Naive thymus-derived CD4-positive, alpha-beta T cell (primary cell): ENCODE measurements at regions not wholly inside any gene's neighbourhood (a gene's known extent, or its start where the extent isn't known, plus 50 kb on each side); places are given as distances from the start of the nearest gene placed in this dataset.
A peak's percentile ranks its signal among the peaks of the same experiment; 100 is the strongest.

Source experiments
- ATAC-seq: fragments of 150-1000 bp; cut with Tn5 transposase; 2 replicates; pipeline ENCODE4 v1.10.0; 2021; ENCODE audit warnings: mild to moderate bottlenecking, moderate library complexity
- CTCF ChIA-PET: fragments of 350-600 bp; sonication (Branson Sonifier 250); formaldehyde crosslinking; loops from one replicate; lab custom pipeline; 2021; ENCODE audit warnings: antibody characterized with exemption; lab: Charles Lee
- POLR2A ChIA-PET: fragments of 350-600 bp; sonication (Branson Sonifier 250); formaldehyde crosslinking; loops from one replicate; lab custom pipeline; 2021; ENCODE audit warnings: antibody characterized with exemption, inconsistent platforms; lab: Charles Lee
- DNase-seq, 9 donors: peaks; one replicate each; pipeline versions ENCODE4 v3.0.0 to v3.0.0-alpha.2; 2020 to 2022; ENCODE audit warnings: mixed read lengths in 1 of 9
- H3K27ac ChIP-seq: one replicate; pipeline ENCODE4 v1.7.0; 2013; ENCODE audit warnings: mild to moderate bottlenecking, low read depth, low read length, moderate library complexity
- H3K27me3 ChIP-seq, 2 donors: one replicate each; pipeline ENCODE4 v1.7.0; 2013; ENCODE audit warnings: low read length in 2 of 2, mild to moderate bottlenecking in 2 of 2, moderate library complexity in 2 of 2; ENCODE audit not compliant: control insufficient read depth in 2 of 2, insufficient read depth in 2 of 2
- H3K36me3 ChIP-seq, 3 experiments: 1 replicate in 2 of 3; 2 replicates in 1 of 3; pipeline ENCODE4 v1.7.0; 2013; ENCODE audit warnings: low read length in 3 of 3, mild to moderate bottlenecking in 3 of 3, moderate library complexity in 1 of 3; ENCODE audit not compliant: insufficient read depth in 3 of 3, control insufficient read depth in 2 of 3
- H3K4me1 ChIP-seq, 2 donors: one replicate each; pipeline ENCODE4 v1.7.0; 2013; ENCODE audit warnings: low read length in 2 of 2, mild to moderate bottlenecking in 2 of 2, moderate library complexity in 1 of 2; ENCODE audit not compliant: control insufficient read depth in 2 of 2, insufficient read depth in 2 of 2
- H3K4me3 ChIP-seq: 2 replicates; pipeline ENCODE4 v1.7.0; 2013; ENCODE audit warnings: mild to moderate bottlenecking, low read length
- H3K9me3 ChIP-seq, 3 experiments: 1 replicate in 2 of 3; 2 replicates in 1 of 3; pipeline ENCODE4 v1.7.0; 2013; ENCODE audit warnings: low read length in 3 of 3; ENCODE audit not compliant: control insufficient read depth in 2 of 3
- H3K27ac Mint-ChIP-seq, 9 donors: one replicate each; pipeline ENCODE4 v1.8.0; 2020 to 2022; ENCODE audit warnings: mixed read lengths in 9 of 9, mild to moderate bottlenecking in 8 of 9, moderate library complexity in 5 of 9, inconsistent platforms in 2 of 9
- H3K27me3 Mint-ChIP-seq, 5 donors: one replicate each; pipeline ENCODE4 v1.8.0; 2021 to 2022; ENCODE audit warnings: mixed read lengths in 5 of 5, mild to moderate bottlenecking in 1 of 5
- H3K36me3 Mint-ChIP-seq, 5 donors: one replicate each; pipeline ENCODE4 v1.8.0; 2020 to 2022; ENCODE audit warnings: mixed read lengths in 5 of 5, mild to moderate bottlenecking in 3 of 5, inconsistent platforms in 1 of 5
- H3K4me1 Mint-ChIP-seq, 7 donors: one replicate each; pipeline ENCODE4 v1.8.0; 2020 to 2022; ENCODE audit warnings: mixed read lengths in 7 of 7, mild to moderate bottlenecking in 3 of 7, inconsistent platforms in 1 of 7
- H3K4me3 Mint-ChIP-seq, 10 donors: one replicate each; pipeline ENCODE4 v1.8.0; 2020 to 2022; ENCODE audit warnings: mild to moderate bottlenecking in 10 of 10, mixed read lengths in 10 of 10, moderate library complexity in 6 of 10, inconsistent platforms in 2 of 10
- H3K9me3 Mint-ChIP-seq, 11 donors: one replicate each; pipeline ENCODE4 v1.8.0; 2020 to 2022; ENCODE audit warnings: mixed read lengths in 11 of 11, mild to moderate bottlenecking in 4 of 11, inconsistent platforms in 1 of 11, moderate library complexity in 1 of 11
- intact Hi-C, 2 donors: fragments of 100-400 bp; cut with micrococcal nuclease; formaldehyde crosslinking; loops; one replicate each; pipeline ENCODE4 v1.15.1; 2023

DNA sequence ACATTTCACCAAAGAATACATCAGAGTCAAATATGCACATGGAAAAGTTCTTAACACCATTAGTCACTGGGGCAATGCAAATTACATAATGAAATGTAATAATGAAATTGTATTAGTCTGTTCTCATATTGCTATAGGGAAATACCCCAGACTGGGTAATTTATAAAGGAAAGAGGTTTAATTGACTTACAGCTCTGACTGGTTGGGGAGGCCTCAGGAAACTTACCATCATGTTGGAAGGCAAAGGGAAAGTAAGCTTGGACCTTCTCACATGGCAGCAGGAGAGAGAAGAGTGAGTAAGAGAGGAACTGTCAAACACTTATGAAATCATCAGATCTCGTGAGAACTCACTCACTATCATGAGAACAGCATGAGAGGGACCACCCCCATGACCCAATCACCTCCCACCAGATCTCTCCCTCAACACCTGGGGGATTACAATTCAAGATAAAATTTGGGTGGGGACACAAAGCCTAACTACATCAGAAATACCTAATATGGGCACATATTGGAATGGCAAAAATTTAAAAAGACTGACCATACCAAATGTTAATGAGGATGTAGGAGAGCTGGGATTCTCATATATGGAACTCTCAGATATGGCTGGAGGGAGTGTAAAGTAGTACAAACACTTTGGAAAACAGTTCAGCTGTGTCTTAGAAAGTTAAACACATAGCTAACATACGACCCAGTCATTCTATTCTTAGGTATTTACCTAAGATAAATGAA lies 65.1 kb upstream of the CD44 start:
- DNase-seq (no peak), ATAC-seq (no peak)
- H3K27me3 ChIP-seq = no peaks in the 10 kb centered on the region
- no peak overlapping the region for H3K4me3 Mint-ChIP-seq
- H3K36me3 ChIP-seq = no peaks in the 10 kb centered on the region
- intact Hi-C loops = loop anchor here in 1 of 2 donors (2.0 kb wide), 1 partner anchor 17 kb away; no protein-coding TSS in a partner anchor
- H3K27ac ChIP-seq = no peak overlapping the region
- H3K4me1 Mint-ChIP-seq = peaks cover 40 to 82% (median 66%) of the 10 kb centered on the region in 7 donors
- no peak overlapping the region for H3K4me3 ChIP-seq
- H3K9me3 ChIP-seq = peaks cover 0 to 6% (median 0%) of the 10 kb centered on the region in 3 experiments
- H3K27ac Mint-ChIP-seq = peak overlapping the region in 7 of 9 donors; percentile 48 to 82 (median 65)
- peaks cover 4 to 26% (median 13%) of the 10 kb centered on the region in 11 donors for H3K9me3 Mint-ChIP-seq
- no peaks in the 10 kb centered on the region for H3K27me3 Mint-ChIP-seq
- POLR2A ChIA-PET = interaction anchor here (1.3 to 7.7 kb wide), 4 partner anchors 10 to 33 kb away, joined by 4 to 66 read pairs (median 8); no protein-coding TSS in a partner anchor
- CTCF ChIA-PET = interaction anchor here (0.6 to 1.0 kb wide), 2 partner anchors 13 to 28 kb away, joined by 3 read pairs; no protein-coding TSS in a partner anchor
- H3K4me1 ChIP-seq = peaks cover 33 to 44% of the 10 kb centered on the region in 2 donors
- H3K36me3 Mint-ChIP-seq = peaks cover 0 to 31% (median 11%) of the 10 kb centered on the region in 5 donors

DNA sequence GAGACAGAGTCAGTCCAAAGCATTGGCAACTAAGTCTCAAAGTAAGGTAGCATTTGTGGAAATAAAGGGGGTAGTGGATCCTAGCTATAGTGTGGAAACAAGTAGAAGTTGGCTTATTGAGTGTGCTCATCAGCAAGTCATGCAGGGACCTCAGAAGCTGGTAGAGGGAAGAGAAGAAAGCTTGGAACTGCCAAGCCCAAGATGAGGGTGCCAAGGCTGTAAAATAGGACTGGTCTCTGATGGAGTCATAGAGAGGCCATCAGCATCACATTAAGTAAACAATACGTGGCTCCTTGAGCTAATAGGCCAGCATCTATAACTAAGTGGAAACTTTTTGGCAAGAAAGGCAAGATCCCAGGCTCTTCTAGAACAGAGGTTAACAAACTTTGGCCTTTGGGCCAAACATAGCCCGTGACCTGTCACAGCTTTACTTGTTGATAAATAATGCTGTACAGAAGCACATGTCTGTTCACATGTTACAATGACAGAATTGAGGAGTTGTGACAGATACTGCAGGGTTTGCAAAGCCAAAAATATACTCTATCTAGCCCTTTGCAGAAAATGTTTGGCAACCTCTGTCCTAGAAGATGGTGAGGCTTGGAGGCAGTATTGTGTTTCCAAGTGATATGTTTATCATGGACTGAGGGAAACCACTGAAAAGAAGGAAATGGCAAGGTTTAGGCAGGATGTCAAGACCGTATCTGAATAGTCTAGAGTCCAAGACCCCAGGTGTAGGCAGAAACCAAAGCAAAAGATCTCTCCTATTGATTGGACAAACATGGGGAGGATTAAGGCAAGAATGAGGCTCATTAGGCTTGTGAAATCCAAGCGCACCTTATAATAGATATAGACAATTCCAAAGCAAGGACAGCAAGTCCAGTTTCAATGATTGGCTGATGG lies 62.5 kb upstream of the CD44 start:
- ChIA-PET CTCF (interaction anchor here (1.0 to 1.3 kb wide), 3 partner anchors 10 to 89 kb away, joined by 3 to 6 read pairs (median 4); no protein-coding TSS in a partner anchor), POLR2A (interaction anchor here (0.6 to 7.7 kb wide), 14 partner anchors 10 to 160 kb away, joined by 3 to 66 read pairs (median 4); partner anchors contain the start of gene CD44)
- Histone ChIP-seq H3K27ac (peak overlapping the region; percentile 75), H3K27me3 (no peaks in the 10 kb centered on the region), H3K4me3 (peak overlapping the region; percentile 0), H3K4me1 (peaks cover 44 to 64% of the 10 kb centered on the region in 2 donors), H3K36me3 (no peaks in the 10 kb centered on the region), H3K9me3 (no peaks in the 10 kb centered on the region)
- peak overlapping the region; percentile 8 to 75 (median 58) for H3K4me3 Mint-ChIP-seq
- H3K27ac Mint-ChIP-seq = peak overlapping the region; percentile 56 to 99 (median 96)
- peaks cover 59 to 95% (median 90%) of the 10 kb centered on the region in 7 donors for H3K4me1 Mint-ChIP-seq
- peaks cover 0 to 22% (median 4%) of the 10 kb centered on the region in 5 donors for H3K36me3 Mint-ChIP-seq
- H3K27me3 Mint-ChIP-seq = no peaks in the 10 kb centered on the region
- ATAC-seq = no peak
- no peak for DNase-seq
- intact Hi-C loops = no loop called here
- peaks cover 0 to 12% (median 0%) of the 10 kb centered on the region in 11 donors for H3K9me3 Mint-ChIP-seq

DNA sequence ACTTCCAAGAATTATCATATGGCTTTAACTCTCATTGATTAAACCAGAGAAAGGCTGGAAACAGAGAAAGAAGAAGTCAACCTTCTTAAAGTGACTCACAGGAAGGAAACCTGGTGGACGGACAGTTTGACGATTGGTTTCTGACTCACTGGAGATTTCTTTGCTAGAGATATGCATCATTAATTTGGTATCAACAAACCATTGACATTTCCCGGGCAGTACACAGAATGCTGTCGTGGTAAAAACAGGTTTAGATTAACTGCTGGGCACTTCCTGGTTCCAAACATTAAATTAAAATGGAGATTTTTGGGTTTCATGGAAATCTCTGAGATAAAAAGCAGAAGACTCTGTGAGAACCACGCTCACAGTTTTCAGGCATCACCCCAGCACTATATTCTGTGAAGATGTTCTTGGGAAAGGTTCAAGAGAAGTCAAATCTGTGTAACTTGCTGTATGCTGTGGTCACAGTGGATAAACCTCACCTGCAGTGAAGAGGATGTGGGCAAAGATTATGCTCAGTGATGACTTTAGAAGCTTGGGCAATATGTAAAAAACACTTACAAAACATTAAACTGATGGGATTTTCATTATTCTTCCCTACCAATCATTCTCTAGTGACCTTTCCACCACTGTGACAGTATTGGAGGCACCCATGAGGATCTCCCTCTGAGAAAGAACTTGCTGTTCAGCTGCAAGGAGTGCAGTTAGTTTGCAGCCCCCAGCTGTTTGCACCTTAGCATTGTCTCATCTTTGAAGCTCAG lies 61.1 kb upstream of the CD44 start:
- H3K9me3 ChIP-seq = no peaks in the 10 kb centered on the region
- peak overlapping the region; percentile 38 for H3K4me3 ChIP-seq
- peak; percentile 77 for ATAC-seq
- H3K27ac Mint-ChIP-seq = peak overlapping the region; percentile 89 to 99 (median 97)
- no peaks in the 10 kb centered on the region for H3K27me3 ChIP-seq
- intact Hi-C loops = loop anchor here (1.0 kb wide), 6 partner anchors 11 to 88 kb away; partner anchors contain the start of gene CD44 (in 1 of the 2)
- DNase-seq = peak in 8 of 9 donors; percentile 42 to 88 (median 82)
- peaks cover 0 to 12% (median 0%) of the 10 kb centered on the region in 11 donors for H3K9me3 Mint-ChIP-seq
- H3K4me1 ChIP-seq = peaks cover 57 to 66% of the 10 kb centered on the region in 2 donors
- ChIA-PET POLR2A (interaction anchor here (0.7 to 7.7 kb wide), 19 partner anchors 9 to 161 kb away, joined by 3 to 66 read pairs (median 3); partner anchors contain the start of gene CD44), CTCF (interaction anchor here (0.7 to 1.8 kb wide), 8 partner anchors 11 to 285 kb away, joined by 3 to 8 read pairs (median 4); no protein-coding TSS in a partner anchor)
- no peaks in the 10 kb centered on the region for H3K27me3 Mint-ChIP-seq
- peaks cover 0 to 15% (median 4%) of the 10 kb centered on the region in 5 donors for H3K36me3 Mint-ChIP-seq
- H3K36me3 ChIP-seq = no peaks in the 10 kb centered on the region
- peak overlapping the region; percentile 58 to 89 (median 72) for H3K4me3 Mint-ChIP-seq
- H3K4me1 Mint-ChIP-seq = peaks cover 65 to 94% (median 92%) of the 10 kb centered on the region in 7 donors
- H3K27ac ChIP-seq = peak overlapping the region; percentile 75

DNA sequence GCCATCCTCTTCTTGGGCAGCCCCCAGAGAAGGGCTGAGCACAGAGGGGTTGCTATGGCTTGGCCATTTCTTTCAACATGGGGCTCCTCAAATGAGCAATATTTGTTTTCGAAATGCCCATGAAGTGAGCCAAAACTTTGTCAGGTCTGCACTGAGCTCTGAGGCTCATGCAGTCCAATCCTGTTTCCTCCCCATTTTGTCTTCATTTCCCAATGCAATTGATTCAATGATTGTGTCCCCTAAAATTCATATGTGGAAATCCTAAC lies 60.6 kb upstream of the CD44 start:
- Histone ChIP-seq H3K4me1 (peaks cover 62 to 71% of the 10 kb centered on the region in 2 donors), H3K4me3 (peak overlapping the region; percentile 20), H3K9me3 (no peaks in the 10 kb centered on the region), H3K27me3 (no peaks in the 10 kb centered on the region), H3K36me3 (no peaks in the 10 kb centered on the region), H3K27ac (peak overlapping the region; percentile 75)
- intact Hi-C loops = loop anchor here (1.0 kb wide), 6 partner anchors 11 to 88 kb away; partner anchors contain the start of gene CD44 (in 1 of the 2)
- ChIA-PET CTCF (interaction anchor here (0.7 to 1.8 kb wide), 8 partner anchors 11 to 285 kb away, joined by 3 to 8 read pairs (median 4); no protein-coding TSS in a partner anchor), POLR2A (interaction anchor here (0.7 to 7.7 kb wide), 18 partner anchors 10 to 162 kb away, joined by 3 to 66 read pairs (median 3); partner anchors contain the start of gene CD44)
- no peak for ATAC-seq
- Mint-ChIP-seq H3K4me3 (peak overlapping the region; percentile 45 to 89 (median 72)), H3K4me1 (peaks cover 66 to 94% (median 92%) of the 10 kb centered on the region in 7 donors), H3K27me3 (no peaks in the 10 kb centered on the region), H3K9me3 (peaks cover 0 to 11% (median 0%) of the 10 kb centered on the region in 11 donors), H3K27ac (peak overlapping the region; percentile 89 to 99 (median 97)), H3K36me3 (peaks cover 0 to 13% (median 4%) of the 10 kb centered on the region in 5 donors)
- no peak for DNase-seq

DNA sequence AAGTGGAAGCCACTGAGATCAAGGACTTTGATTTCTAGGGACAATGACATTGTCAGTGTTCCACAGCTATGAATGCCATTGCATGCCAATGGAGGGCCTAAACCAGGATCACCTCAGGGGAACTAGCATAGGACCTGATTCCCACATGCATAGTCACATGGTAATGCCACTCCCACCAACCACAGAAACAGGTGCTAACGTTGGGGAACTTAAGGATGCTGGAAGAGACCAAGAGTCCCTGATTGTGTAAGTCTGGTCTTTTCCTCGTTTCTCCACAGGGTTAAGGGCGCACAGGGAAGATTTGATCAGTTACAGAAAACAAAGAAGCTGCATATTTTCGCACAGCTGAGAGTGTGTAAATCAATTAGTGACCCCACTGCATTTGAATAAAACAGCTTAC lies 59.4 kb upstream of the CD44 start:
- Histone ChIP-seq H3K4me1 (peaks cover 74 to 78% of the 10 kb centered on the region in 2 donors), H3K4me3 (no peak overlapping the region), H3K27me3 (no peaks in the 10 kb centered on the region), H3K9me3 (no peaks in the 10 kb centered on the region), H3K36me3 (no peaks in the 10 kb centered on the region), H3K27ac (peak overlapping the region; percentile 75)
- ChIA-PET CTCF (no interaction called here), POLR2A (interaction anchor here (0.8 to 7.7 kb wide), 13 partner anchors 10 to 70 kb away, joined by 3 to 66 read pairs (median 5); partner anchors contain the start of gene CD44)
- peaks cover 67 to 94% (median 92%) of the 10 kb centered on the region in 7 donors for H3K4me1 Mint-ChIP-seq
- H3K4me3 Mint-ChIP-seq = peak overlapping the region in 3 of 10 donors; percentile 8 to 75 (median 24)
- no peaks in the 10 kb centered on the region for H3K27me3 Mint-ChIP-seq
- H3K36me3 Mint-ChIP-seq = peaks cover 0 to 9% (median 4%) of the 10 kb centered on the region in 5 donors
- ATAC-seq (no peak), DNase-seq (no peak)
- intact Hi-C loops = loop anchor here in 1 of 2 donors (5.0 kb wide), 3 partner anchors 43 to 313 kb away; no protein-coding TSS in a partner anchor
- H3K27ac Mint-ChIP-seq = peak overlapping the region; percentile 89 to 99 (median 97)
- H3K9me3 Mint-ChIP-seq = peaks cover 0 to 7% (median 0%) of the 10 kb centered on the region in 11 donors
